Suprapubic skin (tissue), 4 donors: ENCODE measurements at regions not wholly inside any gene's neighbourhood (a gene's known extent, or its start where the extent isn't known, plus 50 kb on each side); places are given as distances from the start of the nearest gene placed in this dataset.

ENCODE experiments used
- DNase-seq, 2 donors: peaks; one replicate each; pipeline ENCODE4 v3.0.0-alpha.2; 2019; ENCODE audit warnings: low spot score in 2 of 2
- H3K27ac ChIP-seq: fragments of 200-600 bp; sonication (generic); one replicate; pipeline ENCODE4 v1.5.1; 2019
- H3K27me3 ChIP-seq: fragments of 200-600 bp; sonication (generic); one replicate; pipeline ENCODE4 v1.5.1; 2019
- H3K36me3 ChIP-seq: fragments of 200-600 bp; sonication (generic); one replicate; pipeline ENCODE4 v1.5.1; 2019
- H3K4me1 ChIP-seq: fragments of 200-600 bp; sonication (generic); one replicate; pipeline ENCODE4 v1.5.1; 2019
- H3K4me3 ChIP-seq: fragments of 200-600 bp; sonication (generic); one replicate; pipeline ENCODE4 v1.5.1; 2019; ENCODE audit warnings: mild to moderate bottlenecking
- H3K9me3 ChIP-seq: fragments of 200-600 bp; sonication (generic); one replicate; pipeline ENCODE4 v1.5.1; 2019
- CTCF ChIP-seq, 2 donors: fragments of 200-600 bp in 1 of 2; fragments of 450-650 bp in 1 of 2; sonication (generic) in 1 of 2; IDR thresholded peaks; one replicate each; pipeline ENCODE4 v1.5.1; 2016 to 2019; ENCODE audit warnings: antibody characterized with exemption in 2 of 2, mild to moderate bottlenecking in 1 of 2, moderate library complexity in 1 of 2
- EP300 ChIP-seq: sonication (generic); formaldehyde crosslinking; IDR thresholded peaks from one replicate; pipeline ENCODE4 v1.6.1; 2017; ENCODE audit warnings: antibody characterized with exemption
- POLR2A ChIP-seq, 2 donors: fragments of 450-650 bp; IDR thresholded peaks; one replicate each; pipeline ENCODE4 v1.6.1; 2017; ENCODE audit warnings: antibody characterized with exemption in 2 of 2, mild to moderate bottlenecking in 2 of 2, moderate library complexity in 2 of 2
- POLR2AphosphoS5 ChIP-seq, 3 donors: sonication (generic); formaldehyde crosslinking; IDR thresholded peaks; one replicate each; pipeline ENCODE4 v1.6.1; 2017; ENCODE audit warnings: antibody characterized with exemption in 3 of 3
- WGBS: methylation state at CpG from one replicate; pipeline ENCODE4 v1.1.5; 2018; 5-methylcytosine and 5-hydroxymethylcytosine counted together

- no peaks in the 10 kb centered on the region for H3K36me3 ChIP-seq
- no peaks in the 10 kb centered on the region for H3K27me3 ChIP-seq
- 91% methylated on average over 4 of the region's 4 CpGs for WGBS
- H3K27ac ChIP-seq, result no peak overlapping the region
- H3K4me3 ChIP-seq, result no peak overlapping the region
- H3K4me1 ChIP-seq, result no peaks in the 10 kb centered on the region
- H3K9me3 ChIP-seq, result no peaks in the 10 kb centered on the region
- TF ChIP-seq EP300 (no peak), POLR2A (IDR thresholded peaks at IDR 0.05) (no peak), POLR2AphosphoS5 (IDR thresholded peaks at IDR 0.05) (no peak)
- DNase-seq, result no peak
Observed at GRCh38 chr3:106197532-106198194, 328.9 kb upstream of the CBLB start.

GRCh38 chr3:106204160-106204868 is 335.5 kb upstream of the CBLB start:
- DNase-seq, result no peak
- Histone ChIP-seq H3K27ac (no peak overlapping the region), H3K27me3 (no peaks in the 10 kb centered on the region), H3K36me3 (no peaks in the 10 kb centered on the region), H3K9me3 (no peaks in the 10 kb centered on the region), H3K4me1 (peaks cover 6% of the 10 kb centered on the region), H3K4me3 (no peak overlapping the region)
- 84% methylated on average over 5 of the region's 5 CpGs for WGBS
- TF ChIP-seq CTCF (IDR thresholded peaks at IDR 0.05) (no peak), POLR2A (IDR thresholded peaks at IDR 0.05) (no peak), POLR2AphosphoS5 (IDR thresholded peaks at IDR 0.05) (no peak), EP300 (no peak)

GRCh38 chr3:106206146-106206545 is 337.3 kb upstream of the CBLB start:
- H3K9me3 ChIP-seq, result no peaks in the 10 kb centered on the region
- H3K27me3 ChIP-seq, result no peaks in the 10 kb centered on the region
- H3K4me1 ChIP-seq, result peaks cover 6% of the 10 kb centered on the region
- no peak for TF ChIP-seq CTCF (IDR thresholded peaks at IDR 0.05)
- TF ChIP-seq POLR2A (IDR thresholded peaks at IDR 0.05), result no peak
- no peak for TF ChIP-seq EP300
- TF ChIP-seq POLR2AphosphoS5 (IDR thresholded peaks at IDR 0.05), result no peak
- H3K4me3 ChIP-seq, result no peak overlapping the region
- WGBS, result 34% methylated on average over 6 of the region's 6 CpGs
- no peak overlapping the region for H3K27ac ChIP-seq
- DNase-seq, result no peak
- H3K36me3 ChIP-seq, result no peaks in the 10 kb centered on the region

- H3K9me3 ChIP-seq, result no peaks in the 10 kb centered on the region
- WGBS, result 57% methylated on average over 5 of the region's 5 CpGs
- no peak for DNase-seq
- TF ChIP-seq CTCF (IDR thresholded peaks at IDR 0.05) (no peak), POLR2A (IDR thresholded peaks at IDR 0.05) (no peak), EP300 (no peak), POLR2AphosphoS5 (IDR thresholded peaks at IDR 0.05) (no peak)
- peaks cover 6% of the 10 kb centered on the region for H3K4me1 ChIP-seq
- H3K4me3 ChIP-seq, result no peak overlapping the region
- no peaks in the 10 kb centered on the region for H3K36me3 ChIP-seq
- H3K27ac ChIP-seq, result no peak overlapping the region
- H3K27me3 ChIP-seq, result no peaks in the 10 kb centered on the region
Observed at GRCh38 chr3:106206613-106207012, 337.8 kb upstream of the CBLB start.

- Histone ChIP-seq H3K4me3 (no peak overlapping the region), H3K27ac (no peak overlapping the region), H3K27me3 (no peaks in the 10 kb centered on the region), H3K4me1 (peaks cover 6% of the 10 kb centered on the region), H3K36me3 (no peaks in the 10 kb centered on the region), H3K9me3 (no peaks in the 10 kb centered on the region)
- no peak for DNase-seq
- TF ChIP-seq POLR2AphosphoS5 (IDR thresholded peaks at IDR 0.05), result no peak
- TF ChIP-seq POLR2A (IDR thresholded peaks at IDR 0.05), result no peak
- no peak for TF ChIP-seq CTCF (IDR thresholded peaks at IDR 0.05)
- TF ChIP-seq EP300, result no peak
- 61% methylated on average over 4 of the region's 4 CpGs for WGBS
Observed at GRCh38 chr3:106208251-106208650, 339.4 kb upstream of the CBLB start.
